ENCODE measurements at regions not wholly inside any gene's neighbourhood (a gene's known extent, or its start where the extent isn't known, plus 50 kb on each side); places are given as distances from the start of the nearest gene placed in this dataset.

GRCh38 chr10:8361510-8361844 lies 307.0 kb downstream of the GATA3 start:
- TF ChIP-seq POLR2AphosphoS5 (IDR thresholded peaks at IDR 0.05; ENCODE audit: low read depth, low read length) (no peak), POLR2A (IDR thresholded peaks at IDR 0.05; ENCODE audit: low read depth, low read length) (no peak)
